GM18907 (cell line): ENCODE measurements at regions not wholly inside any gene's neighbourhood (a gene's known extent, or its start where the extent isn't known, plus 50 kb on each side); places are given as distances from the start of the nearest gene placed in this dataset.

Source experiments
- ATAC-seq: cut with Tn5 transposase; IDR thresholded peaks from one replicate; pipeline ENCODE4 v1.9.1; 2021; ENCODE audit warnings: mild to moderate bottlenecking, moderate library complexity; ENCODE audit not compliant: unreplicated experiment

- no peak for ATAC-seq
These were observed 75.9 kb upstream of the DOCK9 start for GRCh38 chr13:99053636-99054233.

GRCh38 chr13:99055281-99055680, 77.4 kb upstream of the DOCK9 start:
- ATAC-seq: no peak

- ATAC-seq: no peak
These were observed 77.9 kb upstream of the DOCK9 start for GRCh38 chr13:99055735-99056134.

GRCh38 chr13:99056381-99057014, 78.6 kb upstream of the DOCK9 start:
- no peak for ATAC-seq

GRCh38 chr13:99057310-99057975, 79.6 kb upstream of the DOCK9 start:
- no peak for ATAC-seq

- ATAC-seq: no peak
These were observed 80.9 kb upstream of the DOCK9 start for GRCh38 chr13:99058527-99059495.

GRCh38 chr13:99059498-99060075, 81.7 kb upstream of the DOCK9 start:
- ATAC-seq: no peak

GRCh38 chr13:99061411-99061810, 83.5 kb upstream of the DOCK9 start:
- no peak for ATAC-seq

- ATAC-seq: no peak
These were observed 84.7 kb upstream of the DOCK9 start for GRCh38 chr13:99062593-99062992.

GRCh38 chr13:99063178-99063577, 85.3 kb upstream of the DOCK9 start:
- no peak for ATAC-seq

GRCh38 chr13:99063952-99064351, 86.1 kb upstream of the DOCK9 start:
- ATAC-seq: no peak

GRCh38 chr13:99064624-99065234, 86.9 kb upstream of the DOCK9 start:
- ATAC-seq: no peak

GRCh38 chr13:99065235-99066015, 87.6 kb upstream of the DOCK9 start:
- no peak for ATAC-seq

GRCh38 chr13:99066219-99066618, 88.4 kb upstream of the DOCK9 start:
- no peak for ATAC-seq

- ATAC-seq: no peak
These were observed 89.5 kb upstream of the DOCK9 start for GRCh38 chr13:99067159-99067985.

- ATAC-seq: no peak
These were observed 93.3 kb upstream of the DOCK9 start for GRCh38 chr13:99071211-99071610.

- no peak for ATAC-seq
These were observed 93.8 kb upstream of the DOCK9 start for GRCh38 chr13:99071666-99072065.

- no peak for ATAC-seq
These were observed 94.5 kb upstream of the DOCK9 start for GRCh38 chr13:99072356-99072755.

GRCh38 chr13:99072941-99073340, 95.1 kb upstream of the DOCK9 start:
- no peak for ATAC-seq
